WTC11 (cell line): ENCODE measurements at regions not wholly inside any gene's neighbourhood (a gene's known extent, or its start where the extent isn't known, plus 50 kb on each side); places are given as distances from the start of the nearest gene placed in this dataset.

Source experiments
- ATAC-seq: fragments of 200-7000 bp; cut with Tn5 transposase; 2 replicates; pipeline ENCODE4 v1.10.0; 2021; ENCODE audit warnings: mild to moderate bottlenecking, moderate library complexity
- CTCF ChIA-PET: fragments of 300-600 bp; sonication (Branson Sonifier 250); formaldehyde crosslinking; loops from one replicate; lab custom pipeline; 2021; ENCODE audit warnings: antibody characterized with exemption; lab: Charles Lee
- POLR2A ChIA-PET: fragments of 350-600 bp; sonication (Branson Sonifier 250); formaldehyde crosslinking; loops from one replicate; lab custom pipeline; 2021; ENCODE audit warnings: antibody characterized with exemption; lab: Charles Lee
- DNase-seq: peaks from one replicate; pipeline ENCODE4 v3.0.0; 2021; ENCODE audit warnings: low spot score
- H3K27ac Mint-ChIP-seq: 2 replicates; pipeline ENCODE4 v1.8.0; 2021; ENCODE audit warnings: mixed read lengths
- H3K27me3 Mint-ChIP-seq: 2 replicates; pipeline ENCODE4 v1.8.0; 2021; ENCODE audit warnings: low read depth, mild to moderate bottlenecking, moderate library complexity, mixed read lengths
- H3K36me3 Mint-ChIP-seq: 2 replicates; pipeline ENCODE4 v1.8.0; 2021; ENCODE audit warnings: mixed read lengths
- H3K4me1 Mint-ChIP-seq: 2 replicates; pipeline ENCODE4 v1.8.0; 2022; ENCODE audit warnings: mixed read lengths
- H3K4me3 Mint-ChIP-seq: 2 replicates; pipeline ENCODE4 v1.8.0; 2021; ENCODE audit warnings: mild to moderate bottlenecking, moderate library complexity, mixed read lengths
- H3K9me3 Mint-ChIP-seq: 2 replicates; pipeline ENCODE4 v1.8.0; 2021; ENCODE audit warnings: mixed read lengths
- ATF1 ChIP-seq: sonication (generic); formaldehyde crosslinking; IDR thresholded peaks from 2 replicates; pipeline ENCODE4 v1.8.1; 2023; ENCODE audit warnings: mild to moderate bottlenecking, moderate library complexity, missing genetic modification reagents
- ATF6 ChIP-seq: sonication (generic); formaldehyde crosslinking; IDR thresholded peaks from 2 replicates; pipeline ENCODE4 v1.8.1; 2023; ENCODE audit warnings: mild to moderate bottlenecking, missing genetic modification reagents
- CREM ChIP-seq: sonication (generic); formaldehyde crosslinking; IDR thresholded peaks from 2 replicates; pipeline ENCODE4 v1.8.1; 2022; ENCODE audit warnings: mild to moderate bottlenecking, missing genetic modification reagents, moderate library complexity
- EMX1 ChIP-seq: fragments of 250-450 bp; sonication (Bioruptor Pico); IDR thresholded peaks from 2 replicates; pipeline ENCODE4 v1.8.0; 2021; ENCODE audit warnings: mild to moderate bottlenecking
- ERG ChIP-seq: fragments of 250-450 bp; sonication (Bioruptor Pico); IDR thresholded peaks from 2 replicates; pipeline ENCODE4 v1.8.0; 2021; ENCODE audit warnings: mild to moderate bottlenecking
- HMGA2 ChIP-seq: fragments of 250-450 bp; sonication (Bioruptor Pico); IDR thresholded peaks from 2 replicates; pipeline ENCODE4 v1.4.0; 2021; ENCODE audit warnings: mild to moderate bottlenecking, moderate library complexity
- JAZF1 ChIP-seq: fragments of 250-450 bp; sonication (Bioruptor Pico); IDR thresholded peaks from 2 replicates; pipeline ENCODE4 v1.9.0; 2021; ENCODE audit warnings: moderate library complexity, mild to moderate bottlenecking, inconsistent platforms
- PRDM15 ChIP-seq: sonication (generic); formaldehyde crosslinking; IDR thresholded peaks from 2 replicates; pipeline ENCODE4 v1.8.0; 2022; ENCODE audit warnings: missing genetic modification reagents
- TCF7 ChIP-seq: sonication (generic); formaldehyde crosslinking; IDR thresholded peaks from 2 replicates; pipeline ENCODE4 v1.8.0; 2022; ENCODE audit warnings: mild to moderate bottlenecking, low read depth, missing genetic modification reagents, moderate library complexity
- TEAD1 ChIP-seq: sonication (generic); formaldehyde crosslinking; IDR thresholded peaks from 2 replicates; pipeline ENCODE4 v1.8.0; 2022; ENCODE audit warnings: mild to moderate bottlenecking, missing genetic modification reagents
- ZMAT4 ChIP-seq: fragments of 250-450 bp; sonication (Bioruptor Pico); IDR thresholded peaks from 2 replicates; pipeline ENCODE4 v1.9.0; 2021; ENCODE audit warnings: mild to moderate bottlenecking
- ZNF232 ChIP-seq: sonication (generic); formaldehyde crosslinking; IDR thresholded peaks from 2 replicates; pipeline ENCODE4 v1.8.0; 2022; ENCODE audit warnings: mild to moderate bottlenecking, missing genetic modification reagents
- ZNF396 ChIP-seq: fragments of 250-450 bp; sonication (Bioruptor Pico); IDR thresholded peaks from 2 replicates; pipeline ENCODE4 v1.8.0; 2021; ENCODE audit warnings: mild to moderate bottlenecking, moderate library complexity, borderline replicate concordance
- ZNF532 ChIP-seq: fragments of 250-450 bp; sonication (Bioruptor Pico); IDR thresholded peaks from 2 replicates; pipeline ENCODE4 v1.9.0; 2021; ENCODE audit warnings: mild to moderate bottlenecking, borderline replicate concordance
- TF ChIP-seq, protein P1 (sequence below): fragments of 200-600 bp; IDR thresholded peaks from 2 replicates; pipeline ENCODE4 v1.8.0; 2022; ENCODE audit warnings: antibody characterized with exemption
- TF ChIP-seq, protein P2 (sequence below): sonication (generic); formaldehyde crosslinking; IDR thresholded peaks from 2 replicates; pipeline ENCODE4 v1.8.0; 2022; ENCODE audit warnings: mild to moderate bottlenecking, missing genetic modification reagents
- TF ChIP-seq, protein P3 (sequence below): sonication (generic); formaldehyde crosslinking; conservative IDR thresholded peaks from 2 replicates; pipeline ENCODE4 v1.8.1; 2023; ENCODE audit warnings: mild to moderate bottlenecking, low read depth, missing genetic modification reagents, moderate library complexity

DNA sequence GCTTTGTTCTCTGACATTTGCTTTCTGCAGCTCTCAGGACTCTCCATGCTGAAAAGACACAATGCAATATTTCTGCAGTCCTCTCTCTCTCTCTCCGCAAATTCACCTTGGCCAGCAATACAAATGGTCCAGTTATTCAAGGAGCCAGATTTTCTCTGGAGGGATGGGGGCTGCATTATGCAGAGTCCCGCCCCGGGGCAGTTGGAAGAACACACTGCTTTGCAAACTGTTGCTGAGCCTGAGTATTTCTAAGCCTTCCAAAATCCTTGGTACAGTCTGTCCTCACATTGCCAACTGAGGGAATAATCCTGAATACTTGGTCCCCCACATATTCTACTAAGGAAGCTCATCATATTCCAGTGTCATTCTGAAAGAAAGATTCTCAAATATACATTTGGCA is 94.3 kb upstream of the ZC3H12C start (continued):
- no peak for TF ChIP-seq ATF6 (CRISPR knock-in tag)
- TF ChIP-seq TCF7: no peak
- TF ChIP-seq CREM (CRISPR knock-in tag): no peak
- TF ChIP-seq ERG (CRISPR knock-in tag): no peak
- TF ChIP-seq ZNF232 (CRISPR knock-in tag): no peak
- no peak for TF ChIP-seq HMGA2 (CRISPR knock-in tag)

DNA sequence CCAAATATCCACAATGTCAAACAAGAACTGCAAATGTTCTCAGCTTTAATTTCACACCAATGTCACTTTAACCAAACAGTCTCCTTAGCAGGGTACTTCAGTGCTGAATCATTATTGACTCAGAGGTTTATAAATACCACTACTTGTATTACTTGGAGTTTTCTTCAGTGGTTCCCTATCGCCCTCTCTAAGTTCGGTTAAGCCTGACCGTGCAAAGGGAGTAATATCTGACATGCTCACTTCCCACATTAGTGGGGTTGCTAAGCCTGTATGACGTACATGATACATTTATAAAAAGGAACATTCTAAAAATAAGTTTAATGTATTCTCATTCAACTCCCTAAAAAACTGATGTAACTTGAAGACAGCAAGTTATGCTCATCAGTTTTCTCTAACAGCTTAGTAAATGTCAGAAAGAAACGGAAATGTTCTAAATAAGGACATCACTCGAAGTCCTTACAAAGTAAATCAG is 93.1 kb upstream of the ZC3H12C start:
- H3K27me3 Mint-ChIP-seq: no peaks in the 10 kb centered on the region
- no peaks in the 10 kb centered on the region for H3K9me3 Mint-ChIP-seq
- POLR2A ChIA-PET: no interaction called here
- H3K36me3 Mint-ChIP-seq: no peaks in the 10 kb centered on the region
- CTCF ChIA-PET: no interaction called here
- ATAC-seq (no peak), DNase-seq (no peak)
- H3K4me3 Mint-ChIP-seq: no peak overlapping the region
- H3K4me1 Mint-ChIP-seq: no peaks in the 10 kb centered on the region
- H3K27ac Mint-ChIP-seq: no peak overlapping the region
- TF ChIP-seq HMGA2 (CRISPR knock-in tag): no peak
- no peak for TF ChIP-seq ATF1 (CRISPR knock-in tag)
- no peak for TF ChIP-seq ZNF396 (CRISPR knock-in tag)
- TF ChIP-seq, protein P1, sequence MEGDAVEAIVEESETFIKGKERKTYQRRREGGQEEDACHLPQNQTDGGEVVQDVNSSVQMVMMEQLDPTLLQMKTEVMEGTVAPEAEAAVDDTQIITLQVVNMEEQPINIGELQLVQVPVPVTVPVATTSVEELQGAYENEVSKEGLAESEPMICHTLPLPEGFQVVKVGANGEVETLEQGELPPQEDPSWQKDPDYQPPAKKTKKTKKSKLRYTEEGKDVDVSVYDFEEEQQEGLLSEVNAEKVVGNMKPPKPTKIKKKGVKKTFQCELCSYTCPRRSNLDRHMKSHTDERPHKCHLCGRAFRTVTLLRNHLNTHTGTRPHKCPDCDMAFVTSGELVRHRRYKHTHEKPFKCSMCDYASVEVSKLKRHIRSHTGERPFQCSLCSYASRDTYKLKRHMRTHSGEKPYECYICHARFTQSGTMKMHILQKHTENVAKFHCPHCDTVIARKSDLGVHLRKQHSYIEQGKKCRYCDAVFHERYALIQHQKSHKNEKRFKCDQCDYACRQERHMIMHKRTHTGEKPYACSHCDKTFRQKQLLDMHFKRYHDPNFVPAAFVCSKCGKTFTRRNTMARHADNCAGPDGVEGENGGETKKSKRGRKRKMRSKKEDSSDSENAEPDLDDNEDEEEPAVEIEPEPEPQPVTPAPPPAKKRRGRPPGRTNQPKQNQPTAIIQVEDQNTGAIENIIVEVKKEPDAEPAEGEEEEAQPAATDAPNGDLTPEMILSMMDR: no peak
- TF ChIP-seq, protein P2, sequence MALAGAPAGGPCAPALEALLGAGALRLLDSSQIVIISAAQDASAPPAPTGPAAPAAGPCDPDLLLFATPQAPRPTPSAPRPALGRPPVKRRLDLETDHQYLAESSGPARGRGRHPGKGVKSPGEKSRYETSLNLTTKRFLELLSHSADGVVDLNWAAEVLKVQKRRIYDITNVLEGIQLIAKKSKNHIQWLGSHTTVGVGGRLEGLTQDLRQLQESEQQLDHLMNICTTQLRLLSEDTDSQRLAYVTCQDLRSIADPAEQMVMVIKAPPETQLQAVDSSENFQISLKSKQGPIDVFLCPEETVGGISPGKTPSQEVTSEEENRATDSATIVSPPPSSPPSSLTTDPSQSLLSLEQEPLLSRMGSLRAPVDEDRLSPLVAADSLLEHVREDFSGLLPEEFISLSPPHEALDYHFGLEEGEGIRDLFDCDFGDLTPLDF (CRISPR knock-in tag): no peak
- TF ChIP-seq PRDM15 (CRISPR knock-in tag): no peak
- TF ChIP-seq ZNF532 (CRISPR knock-in tag): no peak
- no peak for TF ChIP-seq EMX1 (CRISPR knock-in tag)
- no peak for TF ChIP-seq TEAD1 (CRISPR knock-in tag)
- TF ChIP-seq JAZF1 (CRISPR knock-in tag): no peak
- TF ChIP-seq ZMAT4 (CRISPR knock-in tag): no peak
- TF ChIP-seq, protein P3, sequence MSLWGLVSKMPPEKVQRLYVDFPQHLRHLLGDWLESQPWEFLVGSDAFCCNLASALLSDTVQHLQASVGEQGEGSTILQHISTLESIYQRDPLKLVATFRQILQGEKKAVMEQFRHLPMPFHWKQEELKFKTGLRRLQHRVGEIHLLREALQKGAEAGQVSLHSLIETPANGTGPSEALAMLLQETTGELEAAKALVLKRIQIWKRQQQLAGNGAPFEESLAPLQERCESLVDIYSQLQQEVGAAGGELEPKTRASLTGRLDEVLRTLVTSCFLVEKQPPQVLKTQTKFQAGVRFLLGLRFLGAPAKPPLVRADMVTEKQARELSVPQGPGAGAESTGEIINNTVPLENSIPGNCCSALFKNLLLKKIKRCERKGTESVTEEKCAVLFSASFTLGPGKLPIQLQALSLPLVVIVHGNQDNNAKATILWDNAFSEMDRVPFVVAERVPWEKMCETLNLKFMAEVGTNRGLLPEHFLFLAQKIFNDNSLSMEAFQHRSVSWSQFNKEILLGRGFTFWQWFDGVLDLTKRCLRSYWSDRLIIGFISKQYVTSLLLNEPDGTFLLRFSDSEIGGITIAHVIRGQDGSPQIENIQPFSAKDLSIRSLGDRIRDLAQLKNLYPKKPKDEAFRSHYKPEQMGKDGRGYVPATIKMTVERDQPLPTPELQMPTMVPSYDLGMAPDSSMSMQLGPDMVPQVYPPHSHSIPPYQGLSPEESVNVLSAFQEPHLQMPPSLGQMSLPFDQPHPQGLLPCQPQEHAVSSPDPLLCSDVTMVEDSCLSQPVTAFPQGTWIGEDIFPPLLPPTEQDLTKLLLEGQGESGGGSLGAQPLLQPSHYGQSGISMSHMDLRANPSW (CRISPR knock-in tag): no peak
